Left ventricle myocardium inferior (tissue), 1 donor: ENCODE measurements at regions not wholly inside any gene's neighbourhood (a gene's known extent, or its start where the extent isn't known, plus 50 kb on each side); places are given as distances from the start of the nearest gene placed in this dataset.
"Not testable (repeated sequence)": the region's sequence is repeated elsewhere in the genome, so short reads cannot be mapped to it uniquely, and the experiment has no call there.

Source experiments
- DNase-seq: peaks from one replicate; pipeline ENCODE4 v3.0.0-alpha.2; 2020
- H3K27ac ChIP-seq: fragments of 200-600 bp; replicated peaks from 2 replicates; pipeline ENCODE4 v1.8.0; 2021
- H3K27me3 ChIP-seq: fragments of 200-600 bp; 2 replicates; pipeline ENCODE4 v1.8.0; 2021; ENCODE audit warnings: low read depth
- H3K36me3 ChIP-seq: fragments of 200-600 bp; 2 replicates; pipeline ENCODE4 v1.8.0; 2021
- H3K4me1 ChIP-seq: fragments of 200-600 bp; 2 replicates; pipeline ENCODE4 v1.8.0; 2021
- H3K4me3 ChIP-seq: fragments of 200-600 bp; 2 replicates; pipeline ENCODE4 v1.8.0; 2021; ENCODE audit warnings: mild to moderate bottlenecking, moderate library complexity
- H3K9me3 ChIP-seq: fragments of 200-600 bp; replicated peaks from 2 replicates; pipeline ENCODE4 v1.8.0; 2021
- intact Hi-C: fragments of 100-400 bp; cut with micrococcal nuclease; formaldehyde crosslinking; loops from one replicate; pipeline ENCODE4 v1.11.0; 2022
- TF ChIP-seq, protein P1 (sequence below): fragments of 200-600 bp; IDR thresholded peaks from 2 replicates; pipeline ENCODE4 v1.8.0; 2021; ENCODE audit warnings: antibody characterized with exemption, mild to moderate bottlenecking, borderline replicate concordance
- donor health status: DM: no; HTN: yes; CAD: no; lungs with severe emphysema.

DNA sequence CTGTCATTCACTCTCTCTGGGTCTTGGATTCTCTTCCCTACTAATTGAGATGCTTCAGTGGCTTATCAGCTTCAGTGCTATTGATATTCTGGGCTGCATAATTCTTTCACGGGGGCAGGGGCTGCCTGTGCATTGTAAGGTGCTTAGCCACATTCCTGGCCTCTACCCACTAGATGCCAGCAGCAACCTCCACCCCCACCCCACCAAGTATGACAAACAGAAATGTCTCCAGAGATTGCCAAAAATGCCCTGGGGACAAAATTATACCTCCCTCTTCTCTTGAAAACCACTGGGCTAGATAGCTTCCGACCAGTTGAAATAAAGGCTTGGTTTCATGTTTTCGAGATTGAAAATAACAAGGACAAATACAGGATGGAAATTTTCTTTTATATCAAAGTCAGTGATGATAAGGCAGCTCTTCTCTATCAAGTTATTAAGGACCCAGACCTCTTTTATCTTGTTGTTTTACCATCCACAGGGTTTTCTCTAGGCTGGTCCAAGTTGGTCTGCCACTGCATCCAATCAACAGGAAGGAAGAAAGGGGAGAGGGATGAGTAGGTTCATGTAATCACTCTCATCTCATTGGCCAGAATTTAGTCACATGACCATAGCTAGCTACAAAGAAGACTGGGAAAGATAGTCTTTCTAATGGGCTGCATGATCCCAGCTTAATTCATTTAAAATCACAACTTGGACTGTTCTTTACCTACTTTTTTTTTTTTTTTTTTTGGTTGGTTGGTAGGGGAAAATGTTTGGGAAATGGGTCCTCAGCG, 92.1 kb upstream of the RANBP3L start:
- H3K27ac ChIP-seq: no peak overlapping the region
- no peak overlapping the region for H3K4me3 ChIP-seq
- no peak for DNase-seq
- no peaks in the 10 kb centered on the region for H3K9me3 ChIP-seq
- peaks cover 11% of the 10 kb centered on the region for H3K27me3 ChIP-seq
- H3K36me3 ChIP-seq: no peaks in the 10 kb centered on the region
- intact Hi-C loops: no loop called here
- H3K4me1 ChIP-seq: no peaks in the 10 kb centered on the region
- TF ChIP-seq, protein P1, sequence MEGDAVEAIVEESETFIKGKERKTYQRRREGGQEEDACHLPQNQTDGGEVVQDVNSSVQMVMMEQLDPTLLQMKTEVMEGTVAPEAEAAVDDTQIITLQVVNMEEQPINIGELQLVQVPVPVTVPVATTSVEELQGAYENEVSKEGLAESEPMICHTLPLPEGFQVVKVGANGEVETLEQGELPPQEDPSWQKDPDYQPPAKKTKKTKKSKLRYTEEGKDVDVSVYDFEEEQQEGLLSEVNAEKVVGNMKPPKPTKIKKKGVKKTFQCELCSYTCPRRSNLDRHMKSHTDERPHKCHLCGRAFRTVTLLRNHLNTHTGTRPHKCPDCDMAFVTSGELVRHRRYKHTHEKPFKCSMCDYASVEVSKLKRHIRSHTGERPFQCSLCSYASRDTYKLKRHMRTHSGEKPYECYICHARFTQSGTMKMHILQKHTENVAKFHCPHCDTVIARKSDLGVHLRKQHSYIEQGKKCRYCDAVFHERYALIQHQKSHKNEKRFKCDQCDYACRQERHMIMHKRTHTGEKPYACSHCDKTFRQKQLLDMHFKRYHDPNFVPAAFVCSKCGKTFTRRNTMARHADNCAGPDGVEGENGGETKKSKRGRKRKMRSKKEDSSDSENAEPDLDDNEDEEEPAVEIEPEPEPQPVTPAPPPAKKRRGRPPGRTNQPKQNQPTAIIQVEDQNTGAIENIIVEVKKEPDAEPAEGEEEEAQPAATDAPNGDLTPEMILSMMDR: no peak

DNA sequence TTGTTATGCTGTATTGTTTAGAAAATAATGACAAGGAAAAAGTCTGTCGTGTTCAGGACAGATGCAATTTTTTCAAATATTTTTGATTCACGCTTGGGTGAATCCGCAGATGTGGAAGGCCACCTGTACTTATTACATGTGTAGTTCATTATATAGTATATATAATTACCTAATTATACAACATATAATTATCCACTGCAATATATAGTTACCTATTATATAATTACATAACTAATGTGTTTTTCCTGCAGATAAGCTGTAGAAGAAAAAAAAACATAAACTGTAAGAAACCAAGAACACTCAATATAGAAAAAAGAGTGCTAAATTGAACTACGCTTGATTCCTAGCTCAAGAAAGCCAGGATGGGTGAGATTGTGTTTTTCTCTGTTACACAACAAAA, 93.6 kb upstream of the RANBP3L start:
- DNase-seq: no peak
- TF ChIP-seq, protein P1: no peak
- Histone ChIP-seq H3K27ac (no peak overlapping the region), H3K27me3 (peaks cover 11% of the 10 kb centered on the region), H3K4me1 (no peaks in the 10 kb centered on the region), H3K36me3 (no peaks in the 10 kb centered on the region), H3K4me3 (no peak overlapping the region), H3K9me3 (no peaks in the 10 kb centered on the region)
- intact Hi-C loops: loop anchor here (5.0 kb wide), 1 partner anchor 123 kb away; no protein-coding TSS in a partner anchor

DNA sequence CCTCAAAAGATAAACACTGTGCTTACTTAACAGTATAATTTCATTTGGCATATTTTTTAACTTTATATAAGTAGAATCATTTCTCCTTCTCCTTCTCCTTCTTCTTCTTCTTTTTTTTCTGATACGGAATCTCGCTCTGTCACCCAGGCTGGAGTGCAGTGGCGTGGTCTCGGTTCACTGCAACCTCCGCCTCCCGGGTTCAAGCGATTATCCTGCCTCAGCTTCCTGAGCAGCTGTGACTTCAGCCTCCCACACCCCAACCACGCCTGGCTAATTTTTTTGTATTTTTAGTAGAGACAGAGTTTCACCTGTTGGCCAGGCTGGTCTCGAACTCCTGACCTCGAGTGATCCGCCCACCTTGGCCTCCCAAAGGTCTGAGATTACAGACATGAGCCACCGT, 94.2 kb upstream of the RANBP3L start:
- H3K36me3 ChIP-seq, DNase-seq, H3K27ac ChIP-seq, H3K9me3 ChIP-seq, H3K4me3 ChIP-seq, H3K4me1 ChIP-seq, H3K27me3 ChIP-seq: not testable (repeated sequence)
- intact Hi-C loops: loop anchor here (5.0 kb wide), 1 partner anchor 124 kb away; no protein-coding TSS in a partner anchor

DNA sequence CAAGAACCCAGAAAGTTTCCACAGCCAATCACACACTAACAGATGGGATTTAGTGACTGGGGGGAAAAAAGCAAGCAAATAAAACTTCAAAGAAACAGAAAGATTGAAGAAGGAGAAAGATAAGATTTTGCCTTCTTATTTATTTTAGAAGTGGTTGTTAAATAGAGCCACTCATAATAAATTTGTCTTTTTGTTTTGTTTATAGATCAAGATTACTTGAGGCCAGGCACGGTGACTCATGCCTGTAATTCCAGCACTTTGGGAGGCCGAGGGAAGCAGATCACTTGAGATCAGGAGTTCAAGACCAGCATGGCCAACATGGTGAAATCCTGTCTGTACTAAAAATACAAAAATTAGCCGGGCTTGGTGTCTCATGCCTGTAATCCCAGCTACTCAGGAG, 94.9 kb upstream of the RANBP3L start:
- no peak overlapping the region for H3K27ac ChIP-seq
- TF ChIP-seq, protein P1: no peak
- peaks cover 4% of the 10 kb centered on the region for H3K27me3 ChIP-seq
- no peaks in the 10 kb centered on the region for H3K36me3 ChIP-seq
- H3K4me3 ChIP-seq: no peak overlapping the region
- DNase-seq: no peak
- H3K9me3 ChIP-seq: no peaks in the 10 kb centered on the region
- intact Hi-C loops: loop anchor here (5.0 kb wide), 1 partner anchor 124 kb away; no protein-coding TSS in a partner anchor
- H3K4me1 ChIP-seq: no peaks in the 10 kb centered on the region

DNA sequence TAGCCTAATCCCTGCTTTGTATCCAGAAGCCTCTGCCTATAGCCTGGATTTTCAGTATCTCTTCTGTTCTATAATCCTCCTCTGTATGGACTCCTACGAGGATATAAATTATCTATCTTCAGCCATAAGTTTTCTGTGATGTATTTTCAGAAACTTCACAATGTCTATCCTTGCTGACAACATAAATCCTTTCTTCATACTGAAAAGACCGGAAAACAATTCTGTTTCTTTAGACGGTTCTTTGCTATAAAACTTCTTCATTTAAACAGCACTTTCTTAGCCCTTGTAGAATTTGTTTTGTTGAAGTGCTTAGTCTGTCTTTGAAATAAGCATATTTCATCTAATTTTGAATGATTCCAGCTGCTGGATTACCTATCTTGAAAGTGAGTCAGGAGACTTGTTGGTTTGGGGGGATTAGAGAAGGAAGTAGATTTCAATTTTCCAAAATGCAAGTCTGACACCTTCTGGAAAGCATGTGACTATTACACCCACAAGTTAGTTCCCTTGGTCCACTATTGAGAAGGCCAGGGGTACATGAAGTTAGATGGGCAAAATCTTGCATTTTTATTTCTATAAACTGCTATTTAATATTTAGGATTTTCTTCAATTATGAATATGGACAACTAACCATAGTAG, 96.3 kb upstream of the RANBP3L start:
- no peak for DNase-seq
- TF ChIP-seq, protein P1: peak; percentile 53
- H3K9me3 ChIP-seq: no peaks in the 10 kb centered on the region
- no peak overlapping the region for H3K27ac ChIP-seq
- H3K4me1 ChIP-seq: no peaks in the 10 kb centered on the region
- H3K36me3 ChIP-seq: no peaks in the 10 kb centered on the region
- intact Hi-C loops: loop anchor here (5.0 kb wide), 1 partner anchor 126 kb away; no protein-coding TSS in a partner anchor
- H3K27me3 ChIP-seq: peaks cover 4% of the 10 kb centered on the region
- no peak overlapping the region for H3K4me3 ChIP-seq

DNA sequence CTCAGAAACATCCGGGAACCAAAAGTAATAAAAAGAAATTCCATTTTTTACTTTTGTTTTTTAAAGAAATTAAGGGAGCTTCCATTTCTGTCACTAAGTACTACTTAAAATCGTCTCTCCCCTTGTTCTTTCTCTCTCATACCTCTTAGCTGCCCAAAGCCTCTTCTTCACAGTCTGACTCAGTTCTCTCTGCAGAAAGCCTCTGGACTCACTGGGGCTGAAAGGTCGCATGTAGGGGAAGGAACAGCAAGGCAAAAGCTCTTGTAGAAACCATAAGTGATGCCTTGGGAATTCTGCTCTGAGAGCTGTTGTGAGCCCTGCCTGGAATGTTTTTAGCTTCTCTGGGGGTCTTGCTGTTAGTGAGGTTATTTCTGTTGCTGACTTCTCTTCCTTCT, 100.8 kb upstream of the RANBP3L start:
- Histone ChIP-seq H3K4me3 (no peak overlapping the region), H3K9me3 (no peaks in the 10 kb centered on the region), H3K27ac (no peak overlapping the region), H3K27me3 (no peaks in the 10 kb centered on the region), H3K4me1 (no peaks in the 10 kb centered on the region), H3K36me3 (no peaks in the 10 kb centered on the region)
- DNase-seq: no peak
- intact Hi-C loops: no loop called here
- TF ChIP-seq, protein P1: no peak
